ENCODE measurements at regions not wholly inside any gene's neighbourhood (a gene's known extent, or its start where the extent isn't known, plus 50 kb on each side); places are given as distances from the start of the nearest gene placed in this dataset.

DNA sequence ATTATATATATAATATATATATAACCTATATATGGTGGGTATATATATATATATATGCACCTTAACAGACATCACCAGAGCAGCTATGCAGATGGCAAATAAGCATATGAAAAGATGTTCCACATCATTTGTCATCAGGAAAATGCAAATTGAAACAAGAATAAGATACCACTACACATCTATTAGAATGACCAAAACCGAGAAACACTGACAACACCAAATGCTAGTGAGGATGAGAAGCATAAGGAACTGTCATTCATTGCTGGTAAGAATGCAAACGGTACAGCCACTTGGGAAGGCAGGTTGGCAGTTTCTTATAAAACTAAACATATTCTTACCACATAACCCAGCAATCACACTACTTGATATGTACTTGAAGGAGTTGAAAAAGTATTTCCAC lies 219.8 kb upstream of the PRMT6 start:
- DNase-seq: no peak
- H3K4me3 ChIP-seq: no peak overlapping the region
- WGBS, 2 donors: 87 to 93% methylated on average over 2 of the region's 2 CpGs
- no peaks in the 10 kb centered on the region for H3K4me1 ChIP-seq
- no peaks in the 10 kb centered on the region for H3K9me3 ChIP-seq
- no peaks in the 10 kb centered on the region for H3K36me3 ChIP-seq (ENCODE audit: low read depth, missing control alignments)
- no peak overlapping the region for H3K27ac ChIP-seq
- no peaks in the 10 kb centered on the region for H3K27me3 ChIP-seq
- intact Hi-C loops (cut with DNase I; ENCODE audit: low total_unique reads): no loop called here
- no peak for TF ChIP-seq POLR2A (IDR thresholded peaks at IDR 0.05)
- TF ChIP-seq, protein P1, sequence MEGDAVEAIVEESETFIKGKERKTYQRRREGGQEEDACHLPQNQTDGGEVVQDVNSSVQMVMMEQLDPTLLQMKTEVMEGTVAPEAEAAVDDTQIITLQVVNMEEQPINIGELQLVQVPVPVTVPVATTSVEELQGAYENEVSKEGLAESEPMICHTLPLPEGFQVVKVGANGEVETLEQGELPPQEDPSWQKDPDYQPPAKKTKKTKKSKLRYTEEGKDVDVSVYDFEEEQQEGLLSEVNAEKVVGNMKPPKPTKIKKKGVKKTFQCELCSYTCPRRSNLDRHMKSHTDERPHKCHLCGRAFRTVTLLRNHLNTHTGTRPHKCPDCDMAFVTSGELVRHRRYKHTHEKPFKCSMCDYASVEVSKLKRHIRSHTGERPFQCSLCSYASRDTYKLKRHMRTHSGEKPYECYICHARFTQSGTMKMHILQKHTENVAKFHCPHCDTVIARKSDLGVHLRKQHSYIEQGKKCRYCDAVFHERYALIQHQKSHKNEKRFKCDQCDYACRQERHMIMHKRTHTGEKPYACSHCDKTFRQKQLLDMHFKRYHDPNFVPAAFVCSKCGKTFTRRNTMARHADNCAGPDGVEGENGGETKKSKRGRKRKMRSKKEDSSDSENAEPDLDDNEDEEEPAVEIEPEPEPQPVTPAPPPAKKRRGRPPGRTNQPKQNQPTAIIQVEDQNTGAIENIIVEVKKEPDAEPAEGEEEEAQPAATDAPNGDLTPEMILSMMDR (IDR thresholded peaks at IDR 0.05): no peak

DNA sequence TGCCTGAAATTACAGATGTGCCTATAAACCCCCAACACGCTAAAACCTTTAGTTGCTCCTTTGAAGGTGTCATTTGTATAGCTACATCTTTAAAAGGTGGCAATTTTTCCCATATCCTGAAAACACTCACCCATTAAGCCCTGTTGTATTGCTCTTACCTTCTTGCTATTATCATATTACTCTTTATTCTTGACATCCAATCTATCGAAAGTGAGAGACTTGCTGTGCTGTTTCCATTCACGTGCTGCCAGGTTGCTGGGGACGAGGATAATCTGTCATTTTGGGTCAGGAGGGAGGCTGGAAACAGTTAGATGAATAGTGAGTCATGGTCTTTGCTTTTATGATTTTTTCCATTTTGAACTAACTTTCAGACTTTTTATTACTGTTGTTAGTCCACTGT lies 213.0 kb upstream of the PRMT6 start:
- no peak overlapping the region for H3K27ac ChIP-seq
- H3K27me3 ChIP-seq: no peaks in the 10 kb centered on the region
- WGBS, 2 donors: 60% methylated on average over 4 of the region's 4 CpGs
- TF ChIP-seq, protein P1 (IDR thresholded peaks at IDR 0.05): no peak
- TF ChIP-seq POLR2A (IDR thresholded peaks at IDR 0.05): no peak
- H3K4me1 ChIP-seq: no peaks in the 10 kb centered on the region
- no peaks in the 10 kb centered on the region for H3K9me3 ChIP-seq
- DNase-seq: no peak
- intact Hi-C loops (cut with DNase I; ENCODE audit: low total_unique reads): no loop called here
- no peak overlapping the region for H3K4me3 ChIP-seq
- H3K36me3 ChIP-seq (ENCODE audit: low read depth, missing control alignments): no peaks in the 10 kb centered on the region

DNA sequence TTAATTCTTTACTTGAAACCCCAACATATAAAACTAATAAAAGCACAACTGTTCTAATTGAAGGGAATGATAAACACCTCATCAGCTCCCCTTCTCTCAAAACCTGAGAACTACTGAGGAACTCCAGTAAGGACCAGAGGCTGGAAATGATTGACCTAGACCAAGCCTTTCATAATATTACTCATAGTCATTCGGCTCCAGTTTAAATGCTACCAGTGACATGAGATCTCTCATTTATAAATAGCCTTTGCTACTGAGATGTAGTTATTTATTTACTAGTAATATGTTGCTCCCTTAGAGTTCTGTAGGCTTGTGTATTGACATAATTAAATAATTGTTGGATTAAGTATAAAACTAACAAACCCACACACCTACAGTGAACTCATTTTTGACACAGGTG lies 209.8 kb upstream of the PRMT6 start:
- intact Hi-C loops (cut with DNase I; ENCODE audit: low total_unique reads): no loop called here
- Histone ChIP-seq H3K27me3 (no peaks in the 10 kb centered on the region), H3K4me1 (no peaks in the 10 kb centered on the region), H3K9me3 (no peaks in the 10 kb centered on the region), H3K27ac (no peak overlapping the region), H3K4me3 (no peak overlapping the region), H3K36me3 (ENCODE audit: low read depth, missing control alignments) (no peaks in the 10 kb centered on the region)
- TF ChIP-seq POLR2A (IDR thresholded peaks at IDR 0.05): no peak
- TF ChIP-seq, protein P1 (IDR thresholded peaks at IDR 0.05): no peak
- WGBS, 2 donors: 90 to 97% methylated on average over 1 of the region's 1 CpG
- no peak for DNase-seq

DNA sequence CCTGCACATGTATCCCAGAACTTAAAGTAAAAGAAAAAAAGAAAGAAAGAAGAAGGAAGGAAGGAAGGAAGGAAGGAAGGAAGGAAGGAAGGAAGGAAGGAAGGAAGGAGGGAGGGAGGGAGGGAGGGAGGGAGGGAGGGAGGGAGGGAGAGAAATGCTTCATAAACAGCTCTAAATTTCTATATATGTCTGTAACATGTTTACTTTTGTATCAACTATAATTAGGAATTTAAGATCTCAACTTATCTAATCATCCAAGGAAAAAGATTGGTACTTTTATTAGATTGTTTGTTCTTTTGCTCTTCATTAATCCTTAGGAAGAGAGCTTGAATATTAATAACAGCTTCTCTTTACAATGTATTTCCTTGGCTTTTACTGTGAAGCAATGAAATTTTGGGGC lies 195.4 kb upstream of the PRMT6 start:
- DNase-seq: no peak
- Histone ChIP-seq H3K4me1 (no peaks in the 10 kb centered on the region), H3K9me3 (no peaks in the 10 kb centered on the region), H3K27me3 (no peaks in the 10 kb centered on the region), H3K4me3 (no peak overlapping the region), H3K36me3 (ENCODE audit: low read depth, missing control alignments) (no peaks in the 10 kb centered on the region), H3K27ac (no peak overlapping the region)
- intact Hi-C loops (cut with DNase I; ENCODE audit: low total_unique reads): no loop called here
- TF ChIP-seq POLR2A (IDR thresholded peaks at IDR 0.05): no peak
- TF ChIP-seq, protein P1 (IDR thresholded peaks at IDR 0.05): no peak

DNA sequence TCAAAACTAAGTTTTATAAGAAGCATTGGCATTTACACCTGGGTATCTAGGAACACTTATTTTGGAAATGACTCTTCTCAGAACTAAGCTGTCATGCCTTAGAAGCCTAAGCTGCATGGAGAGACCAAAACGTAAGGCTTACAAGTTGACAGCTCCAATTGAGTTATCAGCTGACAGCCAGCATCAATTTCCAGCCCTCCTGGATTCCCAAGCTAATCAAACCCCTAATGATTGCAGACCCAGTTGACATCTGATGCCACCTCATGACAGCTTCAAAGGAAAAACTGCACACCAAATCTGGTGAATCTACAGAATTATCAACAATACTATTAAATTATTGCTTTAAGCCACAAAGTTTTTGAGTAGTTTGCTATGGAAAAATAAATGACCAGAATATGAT lies 187.6 kb upstream of the PRMT6 start:
- no peak for DNase-seq
- no peak overlapping the region for H3K4me3 ChIP-seq
- TF ChIP-seq, protein P1 (IDR thresholded peaks at IDR 0.05): no peak
- TF ChIP-seq POLR2A (IDR thresholded peaks at IDR 0.05): no peak
- no peaks in the 10 kb centered on the region for H3K4me1 ChIP-seq
- H3K9me3 ChIP-seq: no peaks in the 10 kb centered on the region
- intact Hi-C loops (cut with DNase I; ENCODE audit: low total_unique reads): no loop called here
- no peaks in the 10 kb centered on the region for H3K27me3 ChIP-seq
- WGBS, 2 donors: 23 to 68% methylated on average over 1 of the region's 1 CpG
- H3K27ac ChIP-seq: no peak overlapping the region
- H3K36me3 ChIP-seq (ENCODE audit: low read depth, missing control alignments): no peaks in the 10 kb centered on the region

Data from testis (tissue), 2 donors.